ENCODE measurements at regions not wholly inside any gene's neighbourhood (a gene's known extent, or its start where the extent isn't known, plus 50 kb on each side); places are given as distances from the start of the nearest gene placed in this dataset.

DNA sequence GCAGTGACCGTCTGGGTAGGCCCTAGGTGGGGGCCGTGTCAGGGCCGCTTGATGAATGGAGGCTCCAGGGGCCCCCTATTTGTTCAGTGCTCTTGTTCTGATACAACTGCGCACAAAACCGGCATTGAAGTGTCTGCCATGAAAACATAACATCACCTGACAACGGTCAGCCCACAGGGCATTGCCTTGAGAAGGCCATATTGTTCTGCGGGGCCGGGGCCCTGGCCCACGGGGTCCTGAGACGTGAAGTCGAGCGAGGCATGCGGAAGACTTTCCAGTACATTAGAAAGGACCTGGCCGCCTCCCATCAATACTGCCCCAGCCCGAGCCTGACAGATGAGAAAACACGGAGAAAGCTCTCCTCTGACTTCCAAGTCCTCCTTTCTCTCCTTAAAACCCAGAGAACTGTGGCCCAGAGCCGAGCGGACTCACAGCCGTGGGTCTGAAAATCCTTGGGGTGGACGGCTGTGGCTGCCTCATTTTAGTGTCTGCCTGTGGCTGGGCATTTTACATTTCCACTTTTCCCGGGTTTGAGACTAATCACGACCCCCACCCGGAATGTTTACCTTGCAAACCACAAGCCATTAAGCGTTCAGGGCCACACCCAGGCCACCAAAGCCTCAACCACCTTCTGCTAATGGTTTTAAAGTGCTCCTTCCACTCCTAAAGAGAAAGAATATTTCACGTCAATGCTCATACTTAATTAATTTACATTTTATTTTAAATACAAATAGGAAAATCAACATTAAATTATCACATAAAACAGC lies 391.0 kb upstream of the IRX2 start:
- intact Hi-C loops (cut with micrococcal nuclease) = no loop called here
- H3K9me3 Mint-ChIP-seq = no peaks in the 10 kb centered on the region
- H3K4me1 Mint-ChIP-seq (ENCODE audit: low read depth) = no peaks in the 10 kb centered on the region

GRCh38 chr5:3140117-3140516 lies 388.6 kb upstream of the IRX2 start:
- H3K36me3 Mint-ChIP-seq (ENCODE audit: low read depth) = no peaks in the 10 kb centered on the region
- no peaks in the 10 kb centered on the region for H3K4me1 Mint-ChIP-seq (ENCODE audit: low read depth)
- H3K9me3 Mint-ChIP-seq = no peaks in the 10 kb centered on the region
- H3K4me3 Mint-ChIP-seq = no peak overlapping the region
- H3K27me3 Mint-ChIP-seq = no peaks in the 10 kb centered on the region
- H3K27ac Mint-ChIP-seq = no peak overlapping the region
- intact Hi-C loops (cut with micrococcal nuclease) = no loop called here

More for the DNA sequence above, 391.0 kb upstream of the IRX2 start:
- no peak overlapping the region for H3K27ac Mint-ChIP-seq
- no peaks in the 10 kb centered on the region for H3K27me3 Mint-ChIP-seq
- no peaks in the 10 kb centered on the region for H3K36me3 Mint-ChIP-seq (ENCODE audit: low read depth)
- no peak overlapping the region for H3K4me3 Mint-ChIP-seq

DNA sequence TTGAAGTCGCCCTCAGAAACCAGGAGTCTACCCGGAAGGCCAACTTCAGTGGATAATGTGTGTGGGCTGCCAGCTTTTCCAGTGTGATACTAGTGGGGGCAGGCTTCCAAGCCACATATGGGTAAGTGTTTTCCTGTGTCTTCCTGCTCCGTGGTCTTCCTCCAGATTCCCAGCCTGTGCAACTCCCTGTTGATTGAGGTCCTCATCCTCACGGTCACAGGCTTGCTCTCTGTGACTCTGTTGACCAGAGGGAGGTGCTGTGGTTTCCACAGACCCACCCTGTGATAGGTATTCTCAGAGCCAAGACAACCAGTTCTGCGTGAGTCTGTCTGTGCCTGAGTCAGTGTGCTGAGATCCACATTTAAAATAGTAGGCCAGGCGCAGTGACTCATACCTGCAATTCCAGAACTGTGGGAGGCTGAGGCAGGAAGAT lies 388.0 kb upstream of the IRX2 start:
- no peaks in the 10 kb centered on the region for H3K27me3 Mint-ChIP-seq
- H3K4me3 Mint-ChIP-seq = no peak overlapping the region
- H3K36me3 Mint-ChIP-seq (ENCODE audit: low read depth) = no peaks in the 10 kb centered on the region
- no peaks in the 10 kb centered on the region for H3K4me1 Mint-ChIP-seq (ENCODE audit: low read depth)
- H3K9me3 Mint-ChIP-seq = no peaks in the 10 kb centered on the region
- H3K27ac Mint-ChIP-seq = no peak overlapping the region
- intact Hi-C loops (cut with micrococcal nuclease) = no loop called here

- Mint-ChIP-seq H3K27ac (no peak overlapping the region), H3K4me3 (no peak overlapping the region), H3K4me1 (ENCODE audit: low read depth) (no peaks in the 10 kb centered on the region), H3K9me3 (peaks cover 9% of the 10 kb centered on the region), H3K27me3 (no peaks in the 10 kb centered on the region), H3K36me3 (ENCODE audit: low read depth) (no peaks in the 10 kb centered on the region)
- intact Hi-C loops (cut with micrococcal nuclease) = no loop called here
Observed at GRCh38 chr5:3131161-3131560, 379.7 kb upstream of the IRX2 start.

- H3K27ac Mint-ChIP-seq = no peak overlapping the region
- H3K27me3 Mint-ChIP-seq = no peaks in the 10 kb centered on the region
- intact Hi-C loops (cut with micrococcal nuclease) = no loop called here
- no peaks in the 10 kb centered on the region for H3K36me3 Mint-ChIP-seq (ENCODE audit: low read depth)
- H3K4me3 Mint-ChIP-seq = no peak overlapping the region
- peaks cover 9% of the 10 kb centered on the region for H3K9me3 Mint-ChIP-seq
- no peaks in the 10 kb centered on the region for H3K4me1 Mint-ChIP-seq (ENCODE audit: low read depth)
Observed at GRCh38 chr5:3129252-3129651, 377.8 kb upstream of the IRX2 start.

DNA sequence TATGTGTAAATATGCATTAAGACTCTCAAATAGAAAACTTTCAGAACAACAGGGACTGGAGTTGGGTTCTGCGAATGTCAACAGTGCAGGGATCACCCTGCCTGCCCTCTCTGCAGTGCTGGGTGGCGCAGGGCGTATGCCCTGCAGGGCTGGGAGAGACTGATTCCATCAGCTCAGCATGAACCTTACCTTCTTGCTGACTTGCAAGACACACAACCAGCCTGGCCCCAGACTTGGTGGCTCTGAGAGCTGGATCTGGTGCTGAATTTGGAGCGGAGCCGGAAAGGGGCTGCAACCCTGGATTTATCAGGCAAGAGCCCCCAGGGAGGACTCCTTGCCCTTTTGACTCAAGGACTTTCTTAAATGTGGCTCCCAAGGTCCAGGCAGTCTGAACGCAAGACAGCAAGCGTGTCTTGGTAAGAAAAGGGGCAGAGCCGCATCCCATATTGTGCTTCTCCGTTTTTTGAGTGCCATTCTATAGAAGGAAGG lies 376.0 kb upstream of the IRX2 start:
- Mint-ChIP-seq H3K9me3 (peaks cover 9% of the 10 kb centered on the region), H3K27ac (no peak overlapping the region), H3K4me1 (ENCODE audit: low read depth) (no peaks in the 10 kb centered on the region), H3K27me3 (peaks cover 5% of the 10 kb centered on the region), H3K36me3 (ENCODE audit: low read depth) (no peaks in the 10 kb centered on the region), H3K4me3 (no peak overlapping the region)
- intact Hi-C loops (cut with micrococcal nuclease) = no loop called here

DNA sequence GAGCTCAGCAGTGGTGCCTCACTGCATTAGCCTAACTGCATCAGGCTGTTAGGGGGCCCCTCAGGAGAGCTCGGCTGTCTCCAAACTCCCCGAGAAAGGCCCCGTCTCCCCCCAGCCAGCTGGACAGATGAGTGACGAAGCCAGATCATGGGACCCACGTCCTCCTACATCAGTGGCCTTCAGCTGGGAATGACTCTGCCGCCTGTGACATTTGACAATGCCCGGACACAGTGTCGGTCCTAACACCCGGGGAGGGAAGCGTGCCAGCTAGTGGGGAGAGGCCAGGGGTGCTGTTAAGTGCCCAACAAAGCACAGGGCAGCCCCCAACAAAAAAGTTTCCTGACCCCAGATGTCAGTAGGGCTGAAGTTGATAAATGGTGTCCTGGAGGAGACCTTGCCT lies 375.2 kb upstream of the IRX2 start:
- intact Hi-C loops (cut with micrococcal nuclease) = no loop called here
- Mint-ChIP-seq H3K27ac (no peak overlapping the region), H3K4me3 (no peak overlapping the region), H3K36me3 (ENCODE audit: low read depth) (no peaks in the 10 kb centered on the region), H3K27me3 (peaks cover 10% of the 10 kb centered on the region), H3K4me1 (ENCODE audit: low read depth) (no peaks in the 10 kb centered on the region), H3K9me3 (peaks cover 9% of the 10 kb centered on the region)

DNA sequence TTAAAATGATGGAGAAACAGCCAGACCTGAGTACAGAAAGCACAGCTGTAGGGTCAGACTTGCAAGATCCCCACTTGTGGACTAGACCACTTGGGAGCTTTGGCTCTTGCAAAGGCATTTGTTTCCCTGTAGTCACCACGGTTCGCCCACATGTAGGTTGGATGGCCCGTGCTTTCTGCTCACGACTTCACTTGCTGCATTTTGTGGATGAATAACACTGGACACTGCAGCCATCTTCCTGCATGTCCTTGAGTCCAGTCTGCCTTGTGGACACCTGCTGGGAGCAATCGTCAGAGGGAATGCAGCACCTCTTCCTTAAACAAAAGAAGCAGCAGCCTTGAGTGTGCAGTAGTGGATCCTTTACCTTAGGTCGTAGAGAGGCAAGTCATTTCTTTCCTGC lies 372.9 kb upstream of the IRX2 start:
- H3K27me3 Mint-ChIP-seq = peaks cover 27% of the 10 kb centered on the region
- H3K9me3 Mint-ChIP-seq = peaks cover 9% of the 10 kb centered on the region
- no peaks in the 10 kb centered on the region for H3K4me1 Mint-ChIP-seq (ENCODE audit: low read depth)
- H3K4me3 Mint-ChIP-seq = no peak overlapping the region
- intact Hi-C loops (cut with micrococcal nuclease) = no loop called here
- H3K27ac Mint-ChIP-seq = no peak overlapping the region
- H3K36me3 Mint-ChIP-seq (ENCODE audit: low read depth) = no peaks in the 10 kb centered on the region

- H3K36me3 Mint-ChIP-seq (ENCODE audit: low read depth) = no peaks in the 10 kb centered on the region
- H3K4me1 Mint-ChIP-seq (ENCODE audit: low read depth) = no peaks in the 10 kb centered on the region
- intact Hi-C loops (cut with micrococcal nuclease) = no loop called here
Observed at GRCh38 chr5:3123763-3124157, 372.3 kb upstream of the IRX2 start.

GRCh38 chr5:3122985-3123762 lies 371.7 kb upstream of the IRX2 start:
- intact Hi-C loops (cut with micrococcal nuclease) = no loop called here
- H3K9me3 Mint-ChIP-seq = peaks cover under 1% of the 10 kb centered on the region
- no peak overlapping the region for H3K27ac Mint-ChIP-seq
- H3K4me3 Mint-ChIP-seq = no peak overlapping the region
- H3K27me3 Mint-ChIP-seq = peaks cover 36% of the 10 kb centered on the region
- no peaks in the 10 kb centered on the region for H3K36me3 Mint-ChIP-seq (ENCODE audit: low read depth)
- H3K4me1 Mint-ChIP-seq (ENCODE audit: low read depth) = no peaks in the 10 kb centered on the region

More at GRCh38 chr5:3123763-3124157, 372.3 kb upstream of the IRX2 start:
- Mint-ChIP-seq H3K27ac (no peak overlapping the region), H3K9me3 (peaks cover 6% of the 10 kb centered on the region), H3K4me3 (no peak overlapping the region), H3K27me3 (peaks cover 30% of the 10 kb centered on the region)

GRCh38 chr5:3122216-3122615 lies 370.7 kb upstream of the IRX2 start:
- Mint-ChIP-seq H3K27me3 (peaks cover 45% of the 10 kb centered on the region), H3K36me3 (ENCODE audit: low read depth) (no peaks in the 10 kb centered on the region), H3K27ac (no peak overlapping the region), H3K9me3 (no peaks in the 10 kb centered on the region), H3K4me3 (no peak overlapping the region), H3K4me1 (ENCODE audit: low read depth) (no peaks in the 10 kb centered on the region)
- intact Hi-C loops (cut with micrococcal nuclease) = no loop called here

DNA sequence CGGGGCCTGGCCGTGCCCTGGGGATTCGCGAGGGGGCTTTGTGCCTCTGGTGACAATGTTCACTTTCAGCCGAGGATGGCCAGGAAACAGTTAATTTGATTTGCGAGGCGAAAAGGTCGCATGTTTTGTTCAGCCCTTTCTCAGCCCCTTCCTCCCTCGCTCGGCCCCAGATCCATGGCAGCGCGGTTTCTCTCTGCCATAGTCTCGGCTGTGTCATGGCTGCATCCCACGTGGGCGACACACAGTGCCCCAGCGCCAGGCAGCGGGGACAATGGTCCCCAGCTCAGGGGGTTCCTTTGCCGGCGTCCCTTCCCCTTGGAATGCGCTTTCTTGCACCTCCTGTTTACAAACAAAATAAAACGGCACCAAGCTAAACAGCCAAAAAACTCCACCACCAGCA lies 370.3 kb upstream of the IRX2 start:
- Mint-ChIP-seq H3K9me3 (no peaks in the 10 kb centered on the region), H3K4me3 (no peak overlapping the region)
- intact Hi-C loops (cut with micrococcal nuclease) = no loop called here

GRCh38 chr5:3120028-3120427 lies 368.6 kb upstream of the IRX2 start:
- no peaks in the 10 kb centered on the region for H3K4me1 Mint-ChIP-seq (ENCODE audit: low read depth)
- no peak overlapping the region for H3K4me3 Mint-ChIP-seq
- H3K27me3 Mint-ChIP-seq = peaks cover 59% of the 10 kb centered on the region
- no peak overlapping the region for H3K27ac Mint-ChIP-seq
- H3K9me3 Mint-ChIP-seq = no peaks in the 10 kb centered on the region
- no peaks in the 10 kb centered on the region for H3K36me3 Mint-ChIP-seq (ENCODE audit: low read depth)
- intact Hi-C loops (cut with micrococcal nuclease) = no loop called here

More for the DNA sequence above, 370.3 kb upstream of the IRX2 start:
- Mint-ChIP-seq H3K27me3 (peaks cover 49% of the 10 kb centered on the region), H3K27ac (no peak overlapping the region), H3K4me1 (ENCODE audit: low read depth) (no peaks in the 10 kb centered on the region), H3K36me3 (ENCODE audit: low read depth) (no peaks in the 10 kb centered on the region)

- intact Hi-C loops (cut with micrococcal nuclease) = no loop called here
- H3K27ac Mint-ChIP-seq = no peak overlapping the region
- peaks cover 61% of the 10 kb centered on the region for H3K27me3 Mint-ChIP-seq
- H3K36me3 Mint-ChIP-seq (ENCODE audit: low read depth) = no peaks in the 10 kb centered on the region
- H3K9me3 Mint-ChIP-seq = no peaks in the 10 kb centered on the region
- no peak overlapping the region for H3K4me3 Mint-ChIP-seq
- no peaks in the 10 kb centered on the region for H3K4me1 Mint-ChIP-seq (ENCODE audit: low read depth)
Observed at GRCh38 chr5:3119435-3119834, 368.0 kb upstream of the IRX2 start.
